H1 (cell line): ENCODE measurements at regions not wholly inside any gene's neighbourhood (a gene's known extent, or its start where the extent isn't known, plus 50 kb on each side); places are given as distances from the start of the nearest gene placed in this dataset.

ENCODE experiments used
- CTCF ChIA-PET: fragments of 300-600 bp; sonication (Branson Sonifier 250); formaldehyde crosslinking; loops from one replicate; lab custom pipeline; 2021; ENCODE audit not compliant: partially characterized antibody; lab: Charles Lee
- POLR2A ChIA-PET: fragments of 300-600 bp; sonication (Branson Sonifier 250); formaldehyde crosslinking; loops from one replicate; lab custom pipeline; 2021; ENCODE audit warnings: inconsistent platforms; ENCODE audit not compliant: partially characterized antibody; lab: Charles Lee
- DNase-seq, 2 experiments: peaks; one replicate each; pipeline versions ENCODE4 v3.0.0 to v3.0.0-alpha.2; 2010 to 2022; ENCODE audit warnings: low spot score in 2 of 2, low read depth in 1 of 2, mixed read lengths in 1 of 2
- FAIRE-seq: peaks from 2 replicates; lab custom pipeline; 2011; peaks lifted over from hg19 to GRCh38; lab: Jason Lieb, UNC
- H2AFZ ChIP-seq: 2 replicates; pipeline ENCODE4 v1.8.1; 2012; ENCODE audit warnings: low read length, inconsistent platforms
- H2AK5ac ChIP-seq: 2 replicates; pipeline ENCODE4 v1.6.1; 2013; ENCODE audit warnings: low read depth, low read length
- H2BK120ac ChIP-seq: replicated peaks from 2 replicates; pipeline ENCODE3; 2013; ENCODE audit warnings: low read depth, low read length, inconsistent platforms
- H2BK12ac ChIP-seq: 2 replicates; pipeline ENCODE4 v1.6.1; 2013; ENCODE audit warnings: low read depth, low read length
- H2BK15ac ChIP-seq: 2 replicates; pipeline ENCODE4 v1.6.1; 2013; ENCODE audit warnings: low read length
- H2BK20ac ChIP-seq: 2 replicates; pipeline ENCODE4 v1.6.1; 2013; ENCODE audit warnings: low read length
- H2BK5ac ChIP-seq: 2 replicates; pipeline ENCODE4 v1.6.1; 2013; ENCODE audit warnings: low read depth, low read length
- H3K14ac ChIP-seq: 2 replicates; pipeline ENCODE4 v1.6.1; 2013; ENCODE audit warnings: inconsistent platforms; ENCODE audit not compliant: insufficient read length
- H3K18ac ChIP-seq: 2 replicates; pipeline ENCODE4 v1.6.1; 2013; ENCODE audit warnings: low read length; ENCODE audit errors: extremely low read depth
- H3K23ac ChIP-seq: 2 replicates; pipeline ENCODE4 v1.6.1; 2013; ENCODE audit warnings: inconsistent platforms; ENCODE audit not compliant: insufficient read length
- H3K23me2 ChIP-seq: 2 replicates; pipeline ENCODE4 v1.6.1; 2013; ENCODE audit warnings: low read depth, low read length
- H3K27ac ChIP-seq: 2 replicates; pipeline ENCODE4 v1.6.1; 2011; ENCODE audit warnings: low read depth, low read length, inconsistent platforms
- H3K27me3 ChIP-seq, 4 experiments: replicated peaks in 1 of 4; 1 replicate in 1 of 4; 2 replicates in 3 of 4; pipeline versions ENCODE4 v1.6.1 to v1.8.1; 2011 to 2013; ENCODE audit warnings: low read length in 3 of 4, mild to moderate bottlenecking in 3 of 4, inconsistent platforms in 2 of 4, mixed read lengths in 2 of 4, moderate library complexity in 1 of 4; ENCODE audit not compliant: control insufficient read depth in 3 of 4, insufficient read depth in 3 of 4; ENCODE audit errors: extremely low read depth in 1 of 4
- H3K36me3 ChIP-seq, 4 experiments: 2 replicates each; pipeline versions ENCODE4 v1.6.1 to v1.8.1; 2011 to 2013; ENCODE audit warnings: mild to moderate bottlenecking in 4 of 4, low read length in 3 of 4, moderate library complexity in 2 of 4, control low read depth in 1 of 4, inconsistent platforms in 1 of 4; ENCODE audit not compliant: insufficient read depth in 4 of 4, control insufficient read depth in 2 of 4
- H3K4ac ChIP-seq: replicated peaks from 2 replicates; pipeline ENCODE3; 2013; ENCODE audit warnings: low read length, low read depth, mixed read lengths, inconsistent platforms; ENCODE audit not compliant: insufficient read length
- H3K4me1 ChIP-seq, 4 experiments: replicated peaks in 1 of 4; 1 replicate in 1 of 4; 2 replicates in 3 of 4; pipeline versions ENCODE4 v1.6.1 to v1.8.1; 2011 to 2013; ENCODE audit warnings: low read length in 3 of 4, inconsistent platforms in 2 of 4, mixed read lengths in 1 of 4; ENCODE audit not compliant: insufficient read depth in 4 of 4, control insufficient read depth in 3 of 4
- H3K4me2 ChIP-seq, 2 experiments: 2 replicates each; pipeline versions ENCODE4 v1.6.1 to v1.8.1; 2011 to 2013; ENCODE audit warnings: low read depth in 2 of 2, low read length in 2 of 2, control low read depth in 1 of 2, inconsistent platforms in 1 of 2, mild to moderate bottlenecking in 1 of 2; ENCODE audit not compliant: insufficient read depth in 1 of 2
- H3K4me3 ChIP-seq, 4 experiments: fragments of 200-600, 300-600 bp in 1 of 4; sonication (generic), shearing (Covaris generic), sonication (Bioruptor Twin) in 1 of 4; 2 replicates each; pipeline versions ENCODE4 v1.5.1 to v1.8.1; 2011 to 2016; ENCODE audit warnings: low read length in 4 of 4, low read depth in 3 of 4, control low read depth in 2 of 4, inconsistent platforms in 2 of 4, mild to moderate bottlenecking in 2 of 4, mixed read lengths in 1 of 4, moderate library complexity in 1 of 4; ENCODE audit not compliant: insufficient read depth in 2 of 4; ENCODE audit errors: extremely low read depth in 1 of 4
- H3K56ac ChIP-seq: replicated peaks from 2 replicates; pipeline ENCODE3; 2013; ENCODE audit warnings: low read depth, mild to moderate bottlenecking, mixed read lengths, low read length, inconsistent platforms; ENCODE audit not compliant: insufficient read length
- H3K79me1 ChIP-seq: 2 replicates; pipeline ENCODE4 v1.6.1; 2013; ENCODE audit warnings: low read depth, low read length, control low read depth
- H3K79me2 ChIP-seq, 2 experiments: 2 replicates each; pipeline versions ENCODE4 v1.6.1 to v1.8.1; 2012 to 2013; ENCODE audit warnings: low read length in 2 of 2, mild to moderate bottlenecking in 2 of 2, inconsistent platforms in 1 of 2; ENCODE audit not compliant: insufficient read depth in 2 of 2, control insufficient read depth in 1 of 2
- H3K9ac ChIP-seq, 4 experiments: replicated peaks in 1 of 4; 1 replicate in 1 of 4; 2 replicates in 3 of 4; pipeline versions ENCODE4 v1.6.1 to v1.8.1; 2011 to 2013; ENCODE audit warnings: low read depth in 3 of 4, low read length in 3 of 4, control low read depth in 2 of 4, mild to moderate bottlenecking in 2 of 4, moderate library complexity in 2 of 4, inconsistent platforms in 1 of 4; ENCODE audit errors: extremely low read depth in 1 of 4
- H3K9me3 ChIP-seq, 2 experiments: 2 replicates each; pipeline versions ENCODE4 v1.6.1 to v1.8.1; 2012 to 2013; ENCODE audit warnings: mild to moderate bottlenecking in 2 of 2, moderate library complexity in 2 of 2, control low read depth in 1 of 2, inconsistent platforms in 1 of 2, low read depth in 1 of 2, low read length in 1 of 2, mixed read lengths in 1 of 2; ENCODE audit not compliant: insufficient read depth in 2 of 2
- H4K20me1 ChIP-seq, 2 experiments: replicated peaks in 1 of 2; 2 replicates each; pipeline versions ENCODE3 to v1.8.1; 2011 to 2013; ENCODE audit warnings: inconsistent platforms in 2 of 2, low read length in 2 of 2, mild to moderate bottlenecking in 1 of 2; ENCODE audit not compliant: insufficient read depth in 2 of 2, control insufficient read depth in 1 of 2
- H4K5ac ChIP-seq: 2 replicates; pipeline ENCODE4 v1.6.1; 2013; ENCODE audit warnings: low read length, low read depth, mixed read lengths, inconsistent platforms; ENCODE audit not compliant: insufficient read length
- H4K8ac ChIP-seq: 2 replicates; pipeline ENCODE4 v1.8.0; 2013; ENCODE audit warnings: mild to moderate bottlenecking, moderate library complexity, low read length, inconsistent platforms; ENCODE audit not compliant: insufficient read depth; ENCODE audit errors: extremely low read depth
- H4K91ac ChIP-seq: replicated peaks from 2 replicates; pipeline ENCODE3; 2013; ENCODE audit warnings: low read length, mixed read lengths, inconsistent platforms; ENCODE audit not compliant: insufficient read length
- CBX5 ChIP-seq: fragments of 300-800, 300-1000 bp; sonication (generic); IDR thresholded peaks from 2 replicates; pipeline ENCODE4 v1.7.1; 2016; ENCODE audit warnings: antibody characterized with exemption, low read length, low read depth
- FOSL1 ChIP-seq: IDR thresholded peaks from 2 replicates; pipeline ENCODE4 v1.6.1; 2011; ENCODE audit warnings: mild to moderate bottlenecking, low read depth, low read length, moderate library complexity; ENCODE audit not compliant: insufficient read depth
- JUND ChIP-seq: IDR thresholded peaks from 2 replicates; pipeline ENCODE4 v1.6.1; 2011; ENCODE audit warnings: mild to moderate bottlenecking, improper control_type of control experiment, low read length
- KDM1A ChIP-seq: fragments of 200-600, 300-600 bp; sonication (generic); IDR thresholded peaks from 2 replicates; pipeline ENCODE4 v1.7.1; 2016; ENCODE audit warnings: mild to moderate bottlenecking, low read length, borderline replicate concordance
- KDM4A ChIP-seq: IDR thresholded peaks from one replicate; pipeline ENCODE4 v1.7.1; 2012; ENCODE audit warnings: low read depth, mild to moderate bottlenecking, moderate library complexity, low read length, inconsistent platforms; ENCODE audit not compliant: severe bottlenecking
- MAFK ChIP-seq: IDR thresholded peaks from 2 replicates; pipeline ENCODE4 v1.6.1; 2012; ENCODE audit warnings: low read depth, mild to moderate bottlenecking, improper control_type of control experiment, low read length
- POLR2A ChIP-seq, 2 experiments: IDR thresholded peaks; 1 replicate in 1 of 2; 2 replicates in 1 of 2; pipeline ENCODE4 v1.6.1; 2011; ENCODE audit warnings: low read depth in 2 of 2, low read length in 2 of 2, mild to moderate bottlenecking in 2 of 2; ENCODE audit errors: control extremely low read depth in 1 of 2
- SP4 ChIP-seq: IDR thresholded peaks from 2 replicates; pipeline ENCODE4 v1.6.1; 2012; ENCODE audit warnings: low read length, inconsistent platforms
- WGBS, 2 experiments: shearing (Covaris generic) in 1 of 2; methylation state at CpG; one replicate each; pipeline versions ENCODE4 v1.1.6 to v1.1.7; 2013 to 2015; ENCODE audit warnings: low lambda C conversion rate in 2 of 2, mixed read lengths in 2 of 2, inconsistent platforms in 1 of 2, low coverage in 1 of 2, missing lambda C conversion rate in 1 of 2; ENCODE audit not compliant: insufficient replicate concordance in 2 of 2, insufficient coverage in 1 of 2, insufficient read length in 1 of 2; ENCODE audit errors: extremely low coverage in 1 of 2, missing lambda C conversion rate in 1 of 2; 5-methylcytosine and 5-hydroxymethylcytosine counted together
- TF ChIP-seq, protein P1 (sequence below): IDR thresholded peaks from 2 replicates; pipeline ENCODE4 v1.6.1; 2012; ENCODE audit warnings: inconsistent platforms

- TF ChIP-seq KDM1A (no peak), SP4 (no peak), MAFK (no peak), KDM4A (no peak), CBX5 (no peak), JUND (no peak), FOSL1 (no peak), POLR2A (IDR thresholded peaks at IDR 0.05; ENCODE audit: control extremely low read depth in 1 of 2, low read depth in 2 of 2, low read length in 2 of 2) (no peak)
- TF ChIP-seq, protein P1, sequence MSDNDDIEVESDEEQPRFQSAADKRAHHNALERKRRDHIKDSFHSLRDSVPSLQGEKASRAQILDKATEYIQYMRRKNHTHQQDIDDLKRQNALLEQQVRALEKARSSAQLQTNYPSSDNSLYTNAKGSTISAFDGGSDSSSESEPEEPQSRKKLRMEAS: no peak
- no peaks in the 10 kb centered on the region for H3K36me3 ChIP-seq
- H4K8ac ChIP-seq: no peak overlapping the region
- H2AFZ ChIP-seq: no peak overlapping the region
- H4K20me1 ChIP-seq: no peaks in the 10 kb centered on the region
- no peak overlapping the region for H3K27ac ChIP-seq
- H2BK20ac ChIP-seq: no peak overlapping the region
- H3K4ac ChIP-seq: no peak overlapping the region
- no peaks in the 10 kb centered on the region for H3K23me2 ChIP-seq
- no peak overlapping the region for H2BK5ac ChIP-seq
- ChIA-PET CTCF (interaction anchor here (0.6 to 3.4 kb wide), 11 partner anchors 8 to 706 kb away, joined by 3 to 22 read pairs (median 4); no protein-coding TSS in a partner anchor), POLR2A (interaction anchor here (0.6 kb wide), 1 partner anchor 769 kb away, joined by 3 read pairs; the partner anchor contains the start of gene OR10G7)
- no peak overlapping the region for H4K5ac ChIP-seq
- H2AK5ac ChIP-seq: no peak overlapping the region
- H3K27me3 ChIP-seq: no peaks in the 10 kb centered on the region
- no peaks in the 10 kb centered on the region for H3K4me1 ChIP-seq
- no peak overlapping the region for H3K9ac ChIP-seq
- H2BK15ac ChIP-seq: no peak overlapping the region
- FAIRE-seq (no peak), DNase-seq (no peak)
- H3K18ac ChIP-seq: no peak overlapping the region
- no peak overlapping the region for H3K4me3 ChIP-seq
- H3K56ac ChIP-seq: no peak overlapping the region
- no peak overlapping the region for H3K23ac ChIP-seq
- no peak overlapping the region for H4K91ac ChIP-seq
- no peak overlapping the region for H3K14ac ChIP-seq
- no peak overlapping the region for H2BK12ac ChIP-seq
- no peak overlapping the region for H3K4me2 ChIP-seq
- H3K79me2 ChIP-seq: no peaks in the 10 kb centered on the region
- WGBS, 2 experiments: 97% methylated on average over 2 of the region's 2 CpGs; no CpG with 5 or more reads in 1 of the 2 experiments
- H3K9me3 ChIP-seq: no peaks in the 10 kb centered on the region
- H2BK120ac ChIP-seq: no peak overlapping the region
- no peaks in the 10 kb centered on the region for H3K79me1 ChIP-seq
Observed at GRCh38 chr11:123272565-123272964, 77.5 kb upstream of the CLMP start.
